ENCODE measurements at regions not wholly inside any gene's neighbourhood (a gene's known extent, or its start where the extent isn't known, plus 50 kb on each side); places are given as distances from the start of the nearest gene placed in this dataset.

GRCh38 chr20:23142162-23143050 is 56.3 kb upstream of the CD93 start (continued):
- no peak for TF ChIP-seq REST (IDR thresholded peaks at IDR 0.05; ENCODE audit: low read depth, low read length)
- TF ChIP-seq HDAC6 (IDR thresholded peaks at IDR 0.05; ENCODE audit: unreplicated experiment): no peak
- peak; percentile 99 for TF ChIP-seq RUNX3 (IDR thresholded peaks at IDR 0.05; ENCODE audit: low read length)
- TF ChIP-seq BACH1 (IDR thresholded peaks at IDR 0.05; ENCODE audit: borderline replicate concordance): no peak
- TF ChIP-seq GATAD2B (conservative IDR thresholded peaks at IDR 0.05; ENCODE audit: low read depth): no peak
- TF ChIP-seq ZNF217 (IDR thresholded peaks at IDR 0.05): no peak
- TF ChIP-seq YBX1 (IDR thresholded peaks at IDR 0.05): no peak
- no peak for TF ChIP-seq NFYA (IDR thresholded peaks at IDR 0.05; ENCODE audit: borderline replicate concordance, low read depth, low read length)
- TF ChIP-seq CBFB (IDR thresholded peaks at IDR 0.05; ENCODE audit: low read depth): peak; percentile 87
- TF ChIP-seq ZSCAN29 (IDR thresholded peaks at IDR 0.05): no peak
- TF ChIP-seq RELA (IDR thresholded peaks at IDR 0.05; ENCODE audit: borderline replicate concordance, partially characterized antibody): no peak
- TF ChIP-seq TCF12 (IDR thresholded peaks at IDR 0.05; ENCODE audit: low read depth, low read length): 0 out of 2 replicates have a peak, but pooled peaks have one; percentile 5
- TF ChIP-seq SP1 (IDR thresholded peaks at IDR 0.05; ENCODE audit: low read depth, low read length): no peak
- peak; percentile 25; the same call in 1 of the 2 replicates for TF ChIP-seq ATF7 (IDR thresholded peaks at IDR 0.05; ENCODE audit: low read depth)
- no peak for TF ChIP-seq LARP7 (IDR thresholded peaks at IDR 0.05)
- no peak for TF ChIP-seq IRF5 (IDR thresholded peaks at IDR 0.05; ENCODE audit: borderline replicate concordance)
- TF ChIP-seq ZBTB33 (IDR thresholded peaks at IDR 0.05): no peak
- TF ChIP-seq, protein P1, sequence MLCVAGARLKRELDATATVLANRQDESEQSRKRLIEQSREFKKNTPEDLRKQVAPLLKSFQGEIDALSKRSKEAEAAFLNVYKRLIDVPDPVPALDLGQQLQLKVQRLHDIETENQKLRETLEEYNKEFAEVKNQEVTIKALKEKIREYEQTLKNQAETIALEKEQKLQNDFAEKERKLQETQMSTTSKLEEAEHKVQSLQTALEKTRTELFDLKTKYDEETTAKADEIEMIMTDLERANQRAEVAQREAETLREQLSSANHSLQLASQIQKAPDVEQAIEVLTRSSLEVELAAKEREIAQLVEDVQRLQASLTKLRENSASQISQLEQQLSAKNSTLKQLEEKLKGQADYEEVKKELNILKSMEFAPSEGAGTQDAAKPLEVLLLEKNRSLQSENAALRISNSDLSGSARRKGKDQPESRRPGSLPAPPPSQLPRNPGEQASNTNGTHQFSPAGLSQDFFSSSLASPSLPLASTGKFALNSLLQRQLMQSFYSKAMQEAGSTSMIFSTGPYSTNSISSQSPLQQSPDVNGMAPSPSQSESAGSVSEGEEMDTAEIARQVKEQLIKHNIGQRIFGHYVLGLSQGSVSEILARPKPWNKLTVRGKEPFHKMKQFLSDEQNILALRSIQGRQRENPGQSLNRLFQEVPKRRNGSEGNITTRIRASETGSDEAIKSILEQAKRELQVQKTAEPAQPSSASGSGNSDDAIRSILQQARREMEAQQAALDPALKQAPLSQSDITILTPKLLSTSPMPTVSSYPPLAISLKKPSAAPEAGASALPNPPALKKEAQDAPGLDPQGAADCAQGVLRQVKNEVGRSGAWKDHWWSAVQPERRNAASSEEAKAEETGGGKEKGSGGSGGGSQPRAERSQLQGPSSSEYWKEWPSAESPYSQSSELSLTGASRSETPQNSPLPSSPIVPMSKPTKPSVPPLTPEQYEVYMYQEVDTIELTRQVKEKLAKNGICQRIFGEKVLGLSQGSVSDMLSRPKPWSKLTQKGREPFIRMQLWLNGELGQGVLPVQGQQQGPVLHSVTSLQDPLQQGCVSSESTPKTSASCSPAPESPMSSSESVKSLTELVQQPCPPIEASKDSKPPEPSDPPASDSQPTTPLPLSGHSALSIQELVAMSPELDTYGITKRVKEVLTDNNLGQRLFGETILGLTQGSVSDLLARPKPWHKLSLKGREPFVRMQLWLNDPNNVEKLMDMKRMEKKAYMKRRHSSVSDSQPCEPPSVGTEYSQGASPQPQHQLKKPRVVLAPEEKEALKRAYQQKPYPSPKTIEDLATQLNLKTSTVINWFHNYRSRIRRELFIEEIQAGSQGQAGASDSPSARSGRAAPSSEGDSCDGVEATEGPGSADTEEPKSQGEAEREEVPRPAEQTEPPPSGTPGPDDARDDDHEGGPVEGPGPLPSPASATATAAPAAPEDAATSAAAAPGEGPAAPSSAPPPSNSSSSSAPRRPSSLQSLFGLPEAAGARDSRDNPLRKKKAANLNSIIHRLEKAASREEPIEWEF (IDR thresholded peaks at IDR 0.05; ENCODE audit: insufficient replicate concordance, low read depth, low read length): no peak

Measured in GM12878 (cell line).